ENCODE measurements at regions not wholly inside any gene's neighbourhood (a gene's known extent, or its start where the extent isn't known, plus 50 kb on each side); places are given as distances from the start of the nearest gene placed in this dataset.

- H3K4me3 ChIP-seq (ENCODE audit: low read length), result no peak overlapping the region
- no peak overlapping the region for H3K27ac Mint-ChIP-seq
- ATAC-seq (ENCODE audit: poor library complexity) (no peak), DNase-seq (no peak)
- POLR2A ChIA-PET, result interaction anchor here (1.8 kb wide), 1 partner anchor 10 kb away, joined by 4 read pairs; no protein-coding TSS in a partner anchor
- H3K36me3 ChIP-seq (ENCODE audit: insufficient read depth, low read length), result no peaks in the 10 kb centered on the region
- H3K27me3 Mint-ChIP-seq, result no peaks in the 10 kb centered on the region
- no peak for TF ChIP-seq CTCF (IDR thresholded peaks at IDR 0.05)
- no peak overlapping the region for H3K4me3 Mint-ChIP-seq
- H3K9me3 ChIP-seq (ENCODE audit: control insufficient read depth in 1 of 2, insufficient read depth in 1 of 2, low read length in 2 of 2), result no peaks in the 10 kb centered on the region
- H3K36me3 Mint-ChIP-seq (ENCODE audit: low read depth), result no peaks in the 10 kb centered on the region
- no peaks in the 10 kb centered on the region for H3K4me1 Mint-ChIP-seq (ENCODE audit: low read depth)
- CTCF ChIA-PET, result no interaction called here
- intact Hi-C loops (cut with DNase I, micrococcal nuclease), result no loop called here
- H3K27ac ChIP-seq (ENCODE audit: low read depth in 1 of 2, low read length in 2 of 2), result no peak overlapping the region
- H3K4me1 ChIP-seq (ENCODE audit: insufficient read depth, low read length), result peaks cover 23% of the 10 kb centered on the region
- H3K27me3 ChIP-seq (ENCODE audit: control insufficient read depth in 1 of 2, insufficient read depth in 2 of 2, low read length in 2 of 2), result no peaks in the 10 kb centered on the region
- H3K9me3 Mint-ChIP-seq, result no peaks in the 10 kb centered on the region
Measured at GRCh38 chr17:77853191-77853977, 105.1 kb upstream of the TNRC6C start.

DNA sequence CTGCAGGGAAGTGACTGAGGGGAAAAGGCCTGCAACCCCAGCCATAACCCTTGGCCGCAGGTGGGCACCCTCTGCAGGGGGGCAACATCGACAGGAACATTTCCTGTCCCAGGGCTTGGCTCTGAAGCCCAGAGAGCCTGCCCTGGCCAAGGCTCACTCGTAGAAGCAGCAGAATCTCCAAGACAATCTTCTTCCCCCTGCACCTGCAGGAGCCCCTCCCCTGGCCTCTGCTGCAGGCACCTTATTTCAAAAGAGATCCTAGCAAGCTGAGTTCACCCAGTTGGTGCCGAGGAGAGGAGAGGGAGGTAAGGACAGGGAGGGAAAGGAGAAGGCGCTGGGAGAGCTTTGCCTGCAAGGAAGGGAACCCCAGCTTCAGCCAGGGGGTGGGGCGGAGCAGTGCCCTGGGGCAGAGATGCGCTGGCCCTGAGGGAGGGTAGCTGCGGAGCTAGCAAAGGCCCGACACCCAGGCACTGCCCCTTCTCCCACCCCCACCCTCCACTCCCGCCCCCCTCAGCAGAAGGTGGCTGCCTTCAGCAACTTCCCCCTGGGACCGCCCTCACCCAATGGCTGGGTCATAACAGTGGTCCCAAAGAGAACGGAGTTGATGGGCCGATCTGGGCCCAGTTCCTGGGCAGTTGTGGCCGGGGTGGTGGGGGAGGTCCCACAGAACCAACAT is 104.3 kb upstream of the TNRC6C start:
- Mint-ChIP-seq H3K36me3 (ENCODE audit: low read depth) (no peaks in the 10 kb centered on the region), H3K4me1 (ENCODE audit: low read depth) (no peaks in the 10 kb centered on the region), H3K27me3 (no peaks in the 10 kb centered on the region), H3K27ac (no peak overlapping the region), H3K4me3 (no peak overlapping the region), H3K9me3 (no peaks in the 10 kb centered on the region)
- POLR2A ChIA-PET, result interaction anchor here (1.8 kb wide), 1 partner anchor 10 kb away, joined by 4 read pairs; no protein-coding TSS in a partner anchor
- Histone ChIP-seq H3K36me3 (ENCODE audit: insufficient read depth, low read length) (no peaks in the 10 kb centered on the region), H3K4me3 (ENCODE audit: low read length) (no peak overlapping the region), H3K27ac (ENCODE audit: low read depth in 1 of 2, low read length in 2 of 2) (no peak overlapping the region), H3K27me3 (ENCODE audit: control insufficient read depth in 1 of 2, insufficient read depth in 2 of 2, low read length in 2 of 2) (no peaks in the 10 kb centered on the region), H3K4me1 (ENCODE audit: insufficient read depth, low read length) (peaks cover 21% of the 10 kb centered on the region), H3K9me3 (ENCODE audit: control insufficient read depth in 1 of 2, insufficient read depth in 1 of 2, low read length in 2 of 2) (no peaks in the 10 kb centered on the region)
- no peak for TF ChIP-seq CTCF (IDR thresholded peaks at IDR 0.05)
- intact Hi-C loops (cut with DNase I, micrococcal nuclease), result no loop called here
- ATAC-seq (ENCODE audit: poor library complexity) (no peak), DNase-seq (no peak)
- CTCF ChIA-PET, result no interaction called here

- H3K27me3 Mint-ChIP-seq, result no peaks in the 10 kb centered on the region
- no peaks in the 10 kb centered on the region for H3K9me3 Mint-ChIP-seq
- no peak overlapping the region for H3K4me3 Mint-ChIP-seq
- H3K4me1 ChIP-seq (ENCODE audit: insufficient read depth, low read length), result peaks cover 21% of the 10 kb centered on the region
- CTCF ChIA-PET, result no interaction called here
- H3K27ac ChIP-seq (ENCODE audit: low read depth in 1 of 2, low read length in 2 of 2), result no peak overlapping the region
- H3K27me3 ChIP-seq (ENCODE audit: control insufficient read depth in 1 of 2, insufficient read depth in 2 of 2, low read length in 2 of 2), result no peaks in the 10 kb centered on the region
- TF ChIP-seq CTCF (IDR thresholded peaks at IDR 0.05), result no peak
- intact Hi-C loops (cut with DNase I, micrococcal nuclease), result no loop called here
- no peaks in the 10 kb centered on the region for H3K9me3 ChIP-seq (ENCODE audit: control insufficient read depth in 1 of 2, insufficient read depth in 1 of 2, low read length in 2 of 2)
- H3K4me1 Mint-ChIP-seq (ENCODE audit: low read depth), result no peaks in the 10 kb centered on the region
- no peak overlapping the region for H3K27ac Mint-ChIP-seq
- DNase-seq (no peak), ATAC-seq (ENCODE audit: poor library complexity) (no peak)
- H3K36me3 Mint-ChIP-seq (ENCODE audit: low read depth), result no peaks in the 10 kb centered on the region
- H3K36me3 ChIP-seq (ENCODE audit: insufficient read depth, low read length), result no peaks in the 10 kb centered on the region
- POLR2A ChIA-PET, result interaction anchor here (1.8 kb wide), 1 partner anchor 11 kb away, joined by 4 read pairs; no protein-coding TSS in a partner anchor
- H3K4me3 ChIP-seq (ENCODE audit: low read length), result no peak overlapping the region
Measured at GRCh38 chr17:77854759-77855745, 103.5 kb upstream of the TNRC6C start.
